HG02981 (cell line): ENCODE measurements at regions not wholly inside any gene's neighbourhood (a gene's known extent, or its start where the extent isn't known, plus 50 kb on each side); places are given as distances from the start of the nearest gene placed in this dataset.

Source experiments
- ATAC-seq: cut with Tn5 transposase; IDR thresholded peaks from one replicate; pipeline ENCODE4 v1.9.1; 2021; ENCODE audit warnings: mild to moderate bottlenecking, moderate library complexity; ENCODE audit not compliant: unreplicated experiment

- ATAC-seq = no peak
These were observed 244.2 kb downstream of the BCOR start for GRCh38 chrX:39853417-39854030.

- peak; percentile 73 for ATAC-seq
These were observed 242.7 kb downstream of the BCOR start for GRCh38 chrX:39854772-39855747.

GRCh38 chrX:39855748-39856129 lies 242.0 kb downstream of the BCOR start:
- ATAC-seq = peak; percentile 43

GRCh38 chrX:39856472-39857121 lies 241.2 kb downstream of the BCOR start:
- no peak for ATAC-seq

GRCh38 chrX:39857780-39858179 lies 240.0 kb downstream of the BCOR start:
- ATAC-seq = no peak

- peak; percentile 62 for ATAC-seq
These were observed 237.5 kb downstream of the BCOR start for GRCh38 chrX:39859991-39860861.

- ATAC-seq = no peak
These were observed 234.8 kb downstream of the BCOR start for GRCh38 chrX:39862963-39863362.

GRCh38 chrX:39866229-39866628 lies 231.5 kb downstream of the BCOR start:
- ATAC-seq = no peak

GRCh38 chrX:39869846-39870601 lies 227.7 kb downstream of the BCOR start:
- no peak for ATAC-seq

GRCh38 chrX:39871648-39872047 lies 226.1 kb downstream of the BCOR start:
- ATAC-seq = no peak

GRCh38 chrX:39873117-39873516 lies 224.6 kb downstream of the BCOR start:
- no peak for ATAC-seq

GRCh38 chrX:39874202-39874816 lies 223.4 kb downstream of the BCOR start:
- peak; percentile 95 for ATAC-seq

GRCh38 chrX:39875834-39876628 lies 221.7 kb downstream of the BCOR start:
- no peak for ATAC-seq

GRCh38 chrX:39877905-39878304 lies 219.9 kb downstream of the BCOR start:
- ATAC-seq = no peak

- ATAC-seq = no peak
These were observed 214.1 kb downstream of the BCOR start for GRCh38 chrX:39883666-39884065.

- ATAC-seq = no peak
These were observed 211.5 kb downstream of the BCOR start for GRCh38 chrX:39886282-39886681.

GRCh38 chrX:39888730-39889129 lies 209.0 kb downstream of the BCOR start:
- no peak for ATAC-seq

GRCh38 chrX:39889704-39890103 lies 208.1 kb downstream of the BCOR start:
- no peak for ATAC-seq

- no peak for ATAC-seq
These were observed 207.0 kb downstream of the BCOR start for GRCh38 chrX:39890807-39891206.
